GM23338 (cell line): ENCODE measurements at regions not wholly inside any gene's neighbourhood (a gene's known extent, or its start where the extent isn't known, plus 50 kb on each side); places are given as distances from the start of the nearest gene placed in this dataset.

Experiments used
- ATAC-seq: fragments of 200-7000 bp; cut with Tn5 transposase; 3 replicates; pipeline ENCODE4 v1.9.1; 2020
- DNase-seq: peaks from one replicate; pipeline ENCODE4 v3.0.0-alpha.2; 2015; ENCODE audit warnings: low spot score
- H2AFZ ChIP-seq: fragments of 200-600 bp; sonication (generic); 2 replicates; pipeline ENCODE4 v1.8.0; 2016; ENCODE audit warnings: antibody characterized with exemption, mild to moderate bottlenecking, moderate library complexity
- H3F3A ChIP-seq: fragments of 200-600 bp; sonication (generic); replicated peaks from 2 replicates; pipeline ENCODE4 v1.8.0; 2017; ENCODE audit warnings: antibody characterized with exemption, mixed run types, low read depth
- H3K27ac ChIP-seq: fragments of 200-600 bp; sonication (generic); 2 replicates; pipeline ENCODE4 v1.6.1; 2016; ENCODE audit warnings: low read depth
- H3K27me3 ChIP-seq: fragments of 200-600 bp; sonication (generic); 2 replicates; pipeline ENCODE4 v1.8.0; 2016; ENCODE audit warnings: mild to moderate bottlenecking, mixed run types, moderate library complexity; ENCODE audit not compliant: insufficient read depth
- H3K36me3 ChIP-seq: fragments of 200-600 bp; sonication (generic); 2 replicates; pipeline ENCODE4 v1.8.0; 2016; ENCODE audit warnings: mild to moderate bottlenecking; ENCODE audit not compliant: insufficient read depth
- H3K4me1 ChIP-seq: fragments of 200-600 bp; sonication (generic); 2 replicates; pipeline ENCODE4 v1.8.0; 2016; ENCODE audit warnings: mild to moderate bottlenecking, moderate library complexity; ENCODE audit not compliant: insufficient read depth
- H3K4me2 ChIP-seq: fragments of 200-600 bp; sonication (generic); 2 replicates; pipeline ENCODE4 v1.7.1; 2017; ENCODE audit warnings: mixed run types
- H3K4me3 ChIP-seq: fragments of 200-600 bp; sonication (generic); 2 replicates; pipeline ENCODE4 v1.6.1; 2016; ENCODE audit warnings: mixed run types
- H3K79me2 ChIP-seq: fragments of 200-600 bp; sonication (generic); replicated peaks from 2 replicates; pipeline ENCODE4 v1.8.0; 2017; ENCODE audit warnings: mild to moderate bottlenecking; ENCODE audit not compliant: insufficient read depth
- H3K9me2 ChIP-seq: fragments of 200-600 bp; sonication (generic); 2 replicates; pipeline ENCODE4 v1.8.0; 2017; ENCODE audit not compliant: insufficient read depth
- H4K20me1 ChIP-seq: fragments of 200-600 bp; sonication (generic); replicated peaks from 2 replicates; pipeline ENCODE4 v1.8.0; 2017; ENCODE audit warnings: mild to moderate bottlenecking; ENCODE audit not compliant: insufficient read depth
- H3K27ac Mint-ChIP-seq: 2 replicates; pipeline ENCODE4 v1.8.0; 2020; ENCODE audit warnings: inconsistent platforms, mild to moderate bottlenecking, moderate library complexity, mixed read lengths
- H3K27me3 Mint-ChIP-seq: 3 replicates; pipeline ENCODE4 v1.8.0; 2022; ENCODE audit warnings: low read depth, mild to moderate bottlenecking, moderate library complexity, mixed read lengths, inconsistent platforms; ENCODE audit not compliant: insufficient read depth, poor library complexity
- H3K36me3 Mint-ChIP-seq: 3 replicates; pipeline ENCODE4 v1.8.0; 2021; ENCODE audit warnings: low read depth, mild to moderate bottlenecking, inconsistent platforms, moderate library complexity, mixed read lengths
- H3K4me1 Mint-ChIP-seq: 3 replicates; pipeline ENCODE4 v1.8.0; 2020; ENCODE audit warnings: mild to moderate bottlenecking, inconsistent platforms, mixed read lengths
- H3K4me3 Mint-ChIP-seq: 3 replicates; pipeline ENCODE4 v1.8.0; 2021; ENCODE audit warnings: moderate library complexity, mild to moderate bottlenecking, inconsistent platforms, mixed read lengths
- H3K9me3 Mint-ChIP-seq: 3 replicates; pipeline ENCODE4 v1.8.0; 2020; ENCODE audit warnings: moderate library complexity, mild to moderate bottlenecking, inconsistent platforms, mixed read lengths
- CREB1 ChIP-seq: fragments of 250-450 bp; sonication (Bioruptor Pico); IDR thresholded peaks from 2 replicates; pipeline ENCODE4 v1.5.0; 2020; ENCODE audit warnings: low read depth, mild to moderate bottlenecking, moderate library complexity
- CTCF ChIP-seq, 2 experiments: fragments of 200-600 bp in 1 of 2; sonication (generic) in 1 of 2; conservative IDR thresholded peaks; 2 replicates each; pipeline versions ENCODE4 v1.5.1 to v1.6.1; 2016 to 2017; ENCODE audit warnings: antibody characterized with exemption in 2 of 2, low read depth in 2 of 2, mild to moderate bottlenecking in 2 of 2, moderate library complexity in 1 of 2
- NANOG ChIP-seq: IDR thresholded peaks from 2 replicates; pipeline ENCODE4 v1.6.1; 2016; ENCODE audit warnings: antibody characterized with exemption, borderline replicate concordance
- STAT1 ChIP-seq: IDR thresholded peaks from one replicate; pipeline ENCODE4 v1.6.1; 2016; ENCODE audit warnings: antibody characterized with exemption; ENCODE audit not compliant: unreplicated experiment
- ZNF462 ChIP-seq: fragments of 250-450 bp; sonication (Bioruptor Pico); IDR thresholded peaks from 2 replicates; pipeline ENCODE4 v1.5.0; 2020; ENCODE audit warnings: mild to moderate bottlenecking, moderate library complexity

- TF ChIP-seq ZNF462 (no peak), STAT1 (no peak), CTCF (conservative IDR thresholded peaks at IDR 0.05; ENCODE audit: low read depth in 2 of 2) (no peak), CREB1 (no peak)
Measured at GRCh38 chr7:9307131-9307530, 873.7 kb downstream of the NXPH1 start (continued).

GRCh38 chr7:9324513-9324912 lies 891.1 kb downstream of the NXPH1 start:
- H3K27ac Mint-ChIP-seq, result no peak overlapping the region
- H3K27ac ChIP-seq, result no peak overlapping the region
- no peaks in the 10 kb centered on the region for H3K36me3 ChIP-seq
- H3K9me3 Mint-ChIP-seq, result no peaks in the 10 kb centered on the region
- H3K27me3 Mint-ChIP-seq, result peaks cover 4% of the 10 kb centered on the region
- no peaks in the 10 kb centered on the region for H3K79me2 ChIP-seq
- H3K9me2 ChIP-seq, result peaks cover 6% of the 10 kb centered on the region; the same call in 1 of the 2 replicates
- H3K4me2 ChIP-seq, result no peak overlapping the region
- no peak overlapping the region for H3K4me3 Mint-ChIP-seq
- no peak for ATAC-seq
- H3K36me3 Mint-ChIP-seq, result no peaks in the 10 kb centered on the region
- DNase-seq, result no peak
- H3F3A ChIP-seq, result no peaks in the 10 kb centered on the region
- H3K27me3 ChIP-seq, result no peaks in the 10 kb centered on the region
- H3K4me3 ChIP-seq, result no peak overlapping the region
- no peak overlapping the region for H2AFZ ChIP-seq
- no peaks in the 10 kb centered on the region for H4K20me1 ChIP-seq
- no peak for TF ChIP-seq NANOG
- peaks cover 2% of the 10 kb centered on the region; the same call in 1 of the 2 replicates for H3K4me1 ChIP-seq
- peaks cover 7% of the 10 kb centered on the region; the same call in 2 of the 3 replicates for H3K4me1 Mint-ChIP-seq
